NOMO-1 (cell line): ENCODE measurements at regions not wholly inside any gene's neighbourhood (a gene's known extent, or its start where the extent isn't known, plus 50 kb on each side); places are given as distances from the start of the nearest gene placed in this dataset.
"Not testable (repeated sequence)": the region's sequence is repeated elsewhere in the genome, so short reads cannot be mapped to it uniquely, and the experiment has no call there.

Experiments used
- DNase-seq, 2 experiments: peaks; one replicate each; lab custom pipeline; 2025; ENCODE audit not compliant: unreplicated experiment in 2 of 2; lab: John Stamatoyannopoulos, UW

GRCh38 chr9:31808766-31809165 lies 575.7 kb upstream of the ACO1 start:
- DNase-seq, result no peak

GRCh38 chr9:31820426-31820825 lies 564.0 kb upstream of the ACO1 start:
- no peak for DNase-seq

GRCh38 chr9:31821583-31821982 lies 562.9 kb upstream of the ACO1 start:
- DNase-seq, result no peak

GRCh38 chr9:31823365-31823764 lies 561.1 kb upstream of the ACO1 start:
- no peak for DNase-seq

GRCh38 chr9:31824860-31825259 lies 559.6 kb upstream of the ACO1 start:
- no peak for DNase-seq

GRCh38 chr9:31837211-31837610 lies 547.2 kb upstream of the ACO1 start:
- no peak for DNase-seq

GRCh38 chr9:31839273-31839672 lies 545.2 kb upstream of the ACO1 start:
- no peak for DNase-seq

- no peak for DNase-seq
Observed at GRCh38 chr9:31840702-31841101, 543.7 kb upstream of the ACO1 start.

- DNase-seq, result no peak
Observed at GRCh38 chr9:31847963-31848362, 536.5 kb upstream of the ACO1 start.

- no peak for DNase-seq
Observed at GRCh38 chr9:31848505-31849285, 535.7 kb upstream of the ACO1 start.

GRCh38 chr9:31854187-31854586 lies 530.3 kb upstream of the ACO1 start:
- DNase-seq, result no peak

GRCh38 chr9:31868830-31869229 lies 515.6 kb upstream of the ACO1 start:
- no peak for DNase-seq

GRCh38 chr9:31870276-31870675 lies 514.2 kb upstream of the ACO1 start:
- DNase-seq, result no peak

GRCh38 chr9:31873722-31874121 lies 510.7 kb upstream of the ACO1 start:
- no peak for DNase-seq

GRCh38 chr9:31894008-31894407 lies 490.4 kb upstream of the ACO1 start:
- DNase-seq, result no peak

- DNase-seq, result peak in 1 of 2 experiments; percentile 26
Observed at GRCh38 chr9:31908158-31908890, 476.1 kb upstream of the ACO1 start.

- peak in 1 of 2 experiments; percentile 26 for DNase-seq
Observed at GRCh38 chr9:31908891-31909480, 475.5 kb upstream of the ACO1 start.

GRCh38 chr9:31912636-31913035 lies 471.8 kb upstream of the ACO1 start:
- no peak for DNase-seq

- no peak for DNase-seq
Observed at GRCh38 chr9:31916591-31917241, 467.7 kb upstream of the ACO1 start.

- not testable (repeated sequence) for DNase-seq
Observed at GRCh38 chr9:31937737-31938136, 446.7 kb upstream of the ACO1 start.

- no peak for DNase-seq
Observed at GRCh38 chr9:31950756-31951155, 433.7 kb upstream of the ACO1 start.
